Smooth muscle cell (in vitro differentiated cells): ENCODE measurements at regions not wholly inside any gene's neighbourhood (a gene's known extent, or its start where the extent isn't known, plus 50 kb on each side); places are given as distances from the start of the nearest gene placed in this dataset.
"Not testable (repeated sequence)": the region's sequence is repeated elsewhere in the genome, so short reads cannot be mapped to it uniquely, and the experiment has no call there.

ENCODE experiments used
- DNase-seq: peaks from one replicate; lab custom pipeline; 2025; ENCODE audit not compliant: unreplicated experiment; lab: John Stamatoyannopoulos, UW
- H2AFZ ChIP-seq: fragments of 200-600 bp; sonication (generic); 2 replicates; pipeline ENCODE4 v1.6.0; 2016; ENCODE audit warnings: antibody characterized with exemption, low read depth, mild to moderate bottlenecking
- H3F3A ChIP-seq: fragments of 200-600 bp; sonication (generic); 2 replicates; pipeline ENCODE4 v1.6.0; 2017; ENCODE audit warnings: antibody characterized with exemption, low read depth
- H3K27ac ChIP-seq: fragments of 200-600 bp; sonication (generic); 2 replicates; pipeline ENCODE4 v1.5.1; 2016; ENCODE audit warnings: low read depth, mild to moderate bottlenecking
- H3K27me3 ChIP-seq: fragments of 200-600 bp; sonication (generic); 2 replicates; pipeline ENCODE4 v1.6.1; 2016; ENCODE audit warnings: low read depth, mild to moderate bottlenecking
- H3K36me3 ChIP-seq: fragments of 200-600 bp; sonication (generic); 2 replicates; pipeline ENCODE4 v1.5.1; 2016; ENCODE audit warnings: low read depth
- H3K4me1 ChIP-seq: fragments of 200-600 bp; sonication (generic); 2 replicates; pipeline ENCODE4 v1.5.1; 2016; ENCODE audit warnings: low read depth
- H3K4me2 ChIP-seq: fragments of 200-600 bp; sonication (generic); 2 replicates; pipeline ENCODE4 v1.6.0; 2016; ENCODE audit warnings: mild to moderate bottlenecking
- H3K4me3 ChIP-seq: fragments of 200-600 bp; sonication (generic); 2 replicates; pipeline ENCODE4 v1.5.1; 2016; ENCODE audit warnings: mild to moderate bottlenecking
- H3K79me2 ChIP-seq: fragments of 200-600 bp; sonication (generic); 2 replicates; pipeline ENCODE4 v1.6.0; 2016; ENCODE audit warnings: low read depth, mild to moderate bottlenecking
- H3K9ac ChIP-seq: fragments of 200-600 bp; sonication (generic); 2 replicates; pipeline ENCODE4 v1.6.0; 2016; ENCODE audit warnings: low read depth
- H3K9me3 ChIP-seq: fragments of 200-600 bp; sonication (generic); replicated peaks from 2 replicates; pipeline ENCODE4 v1.5.1; 2016; ENCODE audit warnings: low read depth
- H4K20me1 ChIP-seq: fragments of 200-600 bp; sonication (generic); 2 replicates; pipeline ENCODE4 v1.6.0; 2016; ENCODE audit warnings: low read depth
- CTCF ChIP-seq: fragments of 200-600 bp; sonication (generic); IDR thresholded peaks from 2 replicates; pipeline ENCODE4 v1.5.1; 2017; ENCODE audit warnings: borderline replicate concordance, mild to moderate bottlenecking, antibody characterized with exemption; ENCODE audit not compliant: insufficient read depth, poor library complexity, severe bottlenecking
- WGBS: methylation state at CpG from one replicate; pipeline ENCODE4 v1.1.7; 2016; ENCODE audit warnings: low lambda C conversion rate; 5-methylcytosine and 5-hydroxymethylcytosine counted together

DNA sequence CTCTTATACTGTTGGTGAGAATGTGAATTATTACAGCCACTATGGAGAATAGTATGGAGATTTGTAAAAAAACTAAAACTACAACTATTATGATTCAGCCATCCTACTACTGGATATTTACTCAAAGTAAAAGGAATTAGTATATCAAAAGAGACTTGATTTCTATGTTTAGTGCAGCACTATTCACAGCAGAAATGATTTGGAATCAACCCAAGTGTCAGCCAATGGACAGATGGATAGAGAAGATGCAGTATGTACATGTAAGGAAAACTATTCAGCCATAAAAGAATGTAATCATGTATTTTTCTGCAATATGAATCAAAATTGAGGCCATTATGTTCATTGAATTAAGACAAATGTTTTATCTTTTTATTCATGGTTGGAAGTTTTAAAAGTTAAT is 1705.5 kb downstream of the SLITRK1 start:
- no peak overlapping the region for H3K4me2 ChIP-seq
- H3K9me3 ChIP-seq: no peaks in the 10 kb centered on the region
- H3K9ac ChIP-seq: no peak overlapping the region
- no peaks in the 10 kb centered on the region for H3K4me1 ChIP-seq
- no peak for DNase-seq
- H3K27ac ChIP-seq: no peak overlapping the region
- no peak for TF ChIP-seq CTCF
- H3K4me3 ChIP-seq: no peak overlapping the region
- H3K27me3 ChIP-seq: no peaks in the 10 kb centered on the region
- H3K36me3 ChIP-seq: no peaks in the 10 kb centered on the region
- H3F3A ChIP-seq: no peaks in the 10 kb centered on the region
- no peaks in the 10 kb centered on the region for H4K20me1 ChIP-seq
- H2AFZ ChIP-seq: no peak overlapping the region
- no peaks in the 10 kb centered on the region for H3K79me2 ChIP-seq

DNA sequence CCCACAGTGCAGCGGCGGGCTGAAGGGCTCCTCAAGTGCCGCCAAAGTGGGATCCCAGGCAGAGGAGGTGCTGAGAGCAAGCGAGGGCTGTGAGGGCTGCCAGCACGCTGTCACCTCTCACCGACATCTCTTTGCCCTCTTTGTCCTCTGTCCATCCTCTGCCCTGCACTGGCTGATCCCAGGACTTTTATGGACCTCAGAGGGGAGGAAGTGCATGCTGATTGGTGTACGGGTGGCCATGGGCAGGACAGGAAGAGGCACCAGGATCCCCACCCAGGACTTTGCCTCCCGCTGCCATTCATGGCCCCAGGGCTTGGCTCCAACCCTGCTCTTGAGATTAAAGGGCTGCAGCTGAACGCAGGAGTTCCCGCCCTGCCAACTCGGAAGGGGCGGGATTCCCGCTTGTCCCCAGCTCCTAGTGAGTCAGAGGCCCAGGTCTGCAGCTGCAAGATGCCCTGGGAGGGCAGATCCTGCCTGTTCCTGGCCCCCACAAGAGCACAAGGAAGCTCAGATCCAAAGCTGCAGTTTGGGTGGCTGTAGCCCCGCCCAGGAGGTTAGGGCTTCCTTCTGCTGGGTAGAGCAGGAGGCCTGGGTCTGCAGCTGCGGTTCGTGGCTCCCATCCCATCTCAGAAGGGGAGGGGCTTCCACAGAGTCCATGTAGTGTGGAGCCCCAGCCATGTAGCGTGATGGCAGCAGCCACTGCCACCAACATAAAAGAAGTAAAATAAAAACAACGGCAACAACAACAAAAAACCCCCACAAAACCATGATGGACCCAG is 1716.7 kb downstream of the SLITRK1 start:
- no peak overlapping the region for H3K27ac ChIP-seq
- H3K4me3 ChIP-seq: no peak overlapping the region
- no peaks in the 10 kb centered on the region for H3F3A ChIP-seq
- 92% methylated on average over 18 of the region's 18 CpGs for WGBS
- no peaks in the 10 kb centered on the region for H3K9me3 ChIP-seq
- no peak for TF ChIP-seq CTCF
- no peak overlapping the region for H3K4me2 ChIP-seq
- H4K20me1 ChIP-seq: no peaks in the 10 kb centered on the region
- H3K79me2 ChIP-seq: no peaks in the 10 kb centered on the region
- H3K36me3 ChIP-seq: no peaks in the 10 kb centered on the region
- no peak for DNase-seq
- no peaks in the 10 kb centered on the region for H3K4me1 ChIP-seq
- H3K27me3 ChIP-seq: no peaks in the 10 kb centered on the region
- no peak overlapping the region for H3K9ac ChIP-seq
- no peak overlapping the region for H2AFZ ChIP-seq

- H3K9me3 ChIP-seq, H3K4me1 ChIP-seq, H3K36me3 ChIP-seq, H3K27ac ChIP-seq, H3K27me3 ChIP-seq, H3F3A ChIP-seq, H2AFZ ChIP-seq, H4K20me1 ChIP-seq, DNase-seq, H3K79me2 ChIP-seq, H3K9ac ChIP-seq, H3K4me3 ChIP-seq, H3K4me2 ChIP-seq: not testable (repeated sequence)
- WGBS: 92% methylated on average over 28 of the region's 31 CpGs
These were observed 1717.4 kb downstream of the SLITRK1 start for GRCh38 chr13:82164780-82165395.

- no peaks in the 10 kb centered on the region for H3K79me2 ChIP-seq
- H3K9ac ChIP-seq: no peak overlapping the region
- H3K4me1 ChIP-seq: no peaks in the 10 kb centered on the region
- no peak overlapping the region for H3K4me2 ChIP-seq
- DNase-seq: no peak
- H3K27ac ChIP-seq: no peak overlapping the region
- H3K27me3 ChIP-seq: no peaks in the 10 kb centered on the region
- H3K36me3 ChIP-seq: no peaks in the 10 kb centered on the region
- H3K9me3 ChIP-seq: no peaks in the 10 kb centered on the region
- no peaks in the 10 kb centered on the region for H4K20me1 ChIP-seq
- H3K4me3 ChIP-seq: no peak overlapping the region
- no peak for TF ChIP-seq CTCF
- no peaks in the 10 kb centered on the region for H3F3A ChIP-seq
- no peak overlapping the region for H2AFZ ChIP-seq
These were observed 1734.7 kb downstream of the SLITRK1 start for GRCh38 chr13:82147526-82147925.
